OCI-LY7 (cell line): ENCODE measurements at regions not wholly inside any gene's neighbourhood (a gene's known extent, or its start where the extent isn't known, plus 50 kb on each side); places are given as distances from the start of the nearest gene placed in this dataset.

Experiments used
- CTCF ChIP-seq: fragments of 200-600 bp; sonication (generic); conservative IDR thresholded peaks from 2 replicates; pipeline ENCODE4 v1.5.1; 2014; ENCODE audit warnings: mild to moderate bottlenecking, antibody characterized with exemption, low read length, moderate library complexity, mixed read lengths
- EZH2phosphoT487 ChIP-seq: fragments of 200-600 bp; sonication (generic); IDR thresholded peaks from 2 replicates; pipeline ENCODE4 v1.6.1; 2018; ENCODE audit warnings: low read depth, borderline replicate concordance, mild to moderate bottlenecking, mixed run types, antibody characterized with exemption, low read length, moderate library complexity, mixed read lengths

- no peak for TF ChIP-seq CTCF
- TF ChIP-seq EZH2phosphoT487, result no peak
Measured at GRCh38 chr4:13857397-13857796, 229.9 kb upstream of the BOD1L1 start.
